OCI-LY1 (cell line): ENCODE measurements at regions not wholly inside any gene's neighbourhood (a gene's known extent, or its start where the extent isn't known, plus 50 kb on each side); places are given as distances from the start of the nearest gene placed in this dataset.

Experiments used
- CTCF ChIP-seq: fragments of 200-600 bp; sonication (generic), shearing (Covaris generic); IDR thresholded peaks from 2 replicates; pipeline ENCODE4 v1.5.1; 2017; ENCODE audit warnings: mild to moderate bottlenecking, antibody characterized with exemption, low read length, moderate library complexity, mixed read lengths
- EZH2 ChIP-seq: fragments of 200-600 bp; sonication (generic), shearing (Covaris generic); IDR thresholded peaks from 2 replicates; pipeline ENCODE4 v1.8.0; 2017; ENCODE audit warnings: borderline replicate concordance, mixed run types, mild to moderate bottlenecking, antibody characterized with exemption, low read length, moderate library complexity, mixed read lengths

GRCh38 chr11:37857726-37858125 is 1259.7 kb upstream of the RAG2 start:
- TF ChIP-seq CTCF: no peak
- TF ChIP-seq EZH2: no peak
